Type B pancreatic cell (in vitro differentiated cells): ENCODE measurements at regions not wholly inside any gene's neighbourhood (a gene's known extent, or its start where the extent isn't known, plus 50 kb on each side); places are given as distances from the start of the nearest gene placed in this dataset.

Experiments
- DNase-seq: peaks from one replicate; pipeline ENCODE4 v3.0.0; 2021; ENCODE audit warnings: mixed read lengths; ENCODE audit not compliant: unreplicated experiment; ENCODE audit errors: extremely low spot score
- H3K27ac Mint-ChIP-seq: 2 replicates; pipeline ENCODE4 v1.8.0; 2021; ENCODE audit warnings: mild to moderate bottlenecking, mixed read lengths
- H3K27me3 Mint-ChIP-seq: 2 replicates; pipeline ENCODE4 v1.8.0; 2021; ENCODE audit warnings: mixed read lengths
- H3K36me3 Mint-ChIP-seq: 2 replicates; pipeline ENCODE4 v1.8.0; 2021; ENCODE audit warnings: mixed read lengths
- H3K4me1 Mint-ChIP-seq: one replicate; pipeline ENCODE4 v1.8.0; 2021; ENCODE audit warnings: mixed read lengths; ENCODE audit not compliant: unreplicated experiment
- H3K4me3 Mint-ChIP-seq: 2 replicates; pipeline ENCODE4 v1.8.0; 2021; ENCODE audit warnings: mild to moderate bottlenecking, mixed read lengths
- H3K9me3 Mint-ChIP-seq: 2 replicates; pipeline ENCODE4 v1.8.0; 2021; ENCODE audit warnings: mixed read lengths
- TF ChIP-seq, protein P1 (sequence below): fragments of 200-600 bp; sonication (generic); conservative IDR thresholded peaks from 2 replicates; pipeline ENCODE4 v1.5.0; 2021; ENCODE audit warnings: antibody characterized with exemption, mild to moderate bottlenecking

DNA sequence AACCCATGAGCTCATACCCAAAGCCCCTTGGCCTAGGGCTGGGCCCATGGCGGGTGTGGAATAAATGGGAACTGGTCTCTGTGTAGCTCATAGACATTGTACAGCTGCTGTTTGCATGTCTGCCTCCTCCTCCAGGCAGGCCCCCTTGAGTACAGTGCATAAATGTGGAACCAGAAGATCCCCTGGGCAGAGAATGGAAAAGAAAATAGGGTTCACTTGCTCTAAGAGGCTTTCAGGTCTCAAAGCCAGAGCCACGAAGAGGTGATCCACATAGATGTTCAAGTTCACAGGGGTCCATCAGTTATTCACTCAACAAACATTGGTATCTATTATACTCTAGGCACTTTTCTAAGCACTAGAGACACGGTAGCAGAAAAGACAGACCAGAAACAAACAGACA, 79.2 kb upstream of the CACNA1A start:
- Mint-ChIP-seq H3K4me1 (no peaks in the 10 kb centered on the region), H3K27me3 (peaks cover 9% of the 10 kb centered on the region), H3K9me3 (no peaks in the 10 kb centered on the region), H3K36me3 (no peaks in the 10 kb centered on the region), H3K27ac (no peak overlapping the region), H3K4me3 (no peak overlapping the region)
- TF ChIP-seq, protein P1, sequence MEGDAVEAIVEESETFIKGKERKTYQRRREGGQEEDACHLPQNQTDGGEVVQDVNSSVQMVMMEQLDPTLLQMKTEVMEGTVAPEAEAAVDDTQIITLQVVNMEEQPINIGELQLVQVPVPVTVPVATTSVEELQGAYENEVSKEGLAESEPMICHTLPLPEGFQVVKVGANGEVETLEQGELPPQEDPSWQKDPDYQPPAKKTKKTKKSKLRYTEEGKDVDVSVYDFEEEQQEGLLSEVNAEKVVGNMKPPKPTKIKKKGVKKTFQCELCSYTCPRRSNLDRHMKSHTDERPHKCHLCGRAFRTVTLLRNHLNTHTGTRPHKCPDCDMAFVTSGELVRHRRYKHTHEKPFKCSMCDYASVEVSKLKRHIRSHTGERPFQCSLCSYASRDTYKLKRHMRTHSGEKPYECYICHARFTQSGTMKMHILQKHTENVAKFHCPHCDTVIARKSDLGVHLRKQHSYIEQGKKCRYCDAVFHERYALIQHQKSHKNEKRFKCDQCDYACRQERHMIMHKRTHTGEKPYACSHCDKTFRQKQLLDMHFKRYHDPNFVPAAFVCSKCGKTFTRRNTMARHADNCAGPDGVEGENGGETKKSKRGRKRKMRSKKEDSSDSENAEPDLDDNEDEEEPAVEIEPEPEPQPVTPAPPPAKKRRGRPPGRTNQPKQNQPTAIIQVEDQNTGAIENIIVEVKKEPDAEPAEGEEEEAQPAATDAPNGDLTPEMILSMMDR: no peak
- DNase-seq: no peak

DNA sequence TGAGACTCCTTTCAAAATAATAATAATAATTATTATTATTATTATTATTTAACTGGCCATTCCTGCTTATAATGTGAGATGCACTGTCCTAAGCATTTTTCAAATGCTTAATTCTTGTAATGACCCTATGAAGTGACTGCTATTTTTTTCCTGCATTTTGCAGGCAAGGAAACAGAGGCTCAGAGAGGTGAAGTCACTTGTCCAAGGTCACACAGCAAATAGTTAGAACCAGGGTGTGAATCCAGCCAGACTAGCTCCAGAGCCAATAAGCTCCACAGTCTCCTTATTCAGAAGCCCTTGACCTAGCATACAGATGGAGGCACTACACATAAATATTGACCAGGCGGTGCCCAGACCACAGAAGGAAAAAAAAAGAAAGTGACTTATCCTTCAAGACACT, 77.5 kb upstream of the CACNA1A start:
- no peaks in the 10 kb centered on the region for H3K36me3 Mint-ChIP-seq
- H3K27me3 Mint-ChIP-seq: peaks cover 9% of the 10 kb centered on the region
- no peaks in the 10 kb centered on the region for H3K4me1 Mint-ChIP-seq
- no peaks in the 10 kb centered on the region for H3K9me3 Mint-ChIP-seq
- TF ChIP-seq, protein P1: no peak
- no peak overlapping the region for H3K27ac Mint-ChIP-seq
- DNase-seq: no peak
- H3K4me3 Mint-ChIP-seq: no peak overlapping the region

DNA sequence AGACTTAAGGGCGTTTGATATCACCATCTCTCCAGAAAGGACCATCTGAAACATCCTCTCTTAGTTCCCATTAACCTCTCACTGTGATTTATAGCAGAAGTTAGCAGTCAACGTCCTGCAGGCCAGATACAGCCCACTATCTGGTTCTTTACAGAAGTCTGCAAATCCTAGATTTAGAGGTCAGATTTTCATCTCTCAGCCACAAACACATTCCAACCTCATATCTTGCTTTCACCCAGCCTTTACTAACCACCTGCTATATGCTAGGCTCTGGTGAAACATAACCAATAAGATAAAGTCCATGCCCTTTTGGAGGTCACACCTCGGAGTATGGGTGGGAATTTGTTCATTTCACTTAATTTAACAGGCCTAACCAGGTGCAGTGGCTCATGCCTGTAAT, 76.8 kb upstream of the CACNA1A start:
- no peak for DNase-seq
- Mint-ChIP-seq H3K27ac (no peak overlapping the region), H3K4me3 (no peak overlapping the region), H3K9me3 (no peaks in the 10 kb centered on the region), H3K4me1 (no peaks in the 10 kb centered on the region), H3K27me3 (peaks cover 9% of the 10 kb centered on the region), H3K36me3 (no peaks in the 10 kb centered on the region)
- TF ChIP-seq, protein P1: no peak

DNA sequence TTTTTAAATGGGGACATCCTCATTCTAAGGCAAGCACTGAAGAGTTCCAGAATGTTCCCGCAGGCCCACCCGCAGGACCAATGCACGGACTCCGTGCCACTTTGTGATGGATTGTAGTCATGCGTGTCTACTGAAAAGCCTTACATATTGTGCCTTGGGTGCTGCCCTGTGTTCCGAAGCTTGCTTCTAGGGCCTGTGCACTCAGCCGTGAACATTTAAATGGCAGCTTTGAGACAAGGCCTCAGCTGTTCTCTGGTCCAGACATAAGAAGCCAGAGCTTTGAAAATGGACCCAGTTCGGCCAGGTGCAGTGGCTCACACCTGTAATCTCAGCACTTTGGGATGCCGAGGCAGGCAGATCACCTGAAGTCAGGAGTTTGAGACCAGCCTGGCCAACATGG, 75.3 kb upstream of the CACNA1A start:
- Mint-ChIP-seq H3K27me3 (peaks cover 7% of the 10 kb centered on the region), H3K4me1 (no peaks in the 10 kb centered on the region), H3K9me3 (peaks cover 2% of the 10 kb centered on the region), H3K27ac (no peak overlapping the region), H3K4me3 (no peak overlapping the region), H3K36me3 (no peaks in the 10 kb centered on the region)
- TF ChIP-seq, protein P1: no peak
- DNase-seq: no peak

DNA sequence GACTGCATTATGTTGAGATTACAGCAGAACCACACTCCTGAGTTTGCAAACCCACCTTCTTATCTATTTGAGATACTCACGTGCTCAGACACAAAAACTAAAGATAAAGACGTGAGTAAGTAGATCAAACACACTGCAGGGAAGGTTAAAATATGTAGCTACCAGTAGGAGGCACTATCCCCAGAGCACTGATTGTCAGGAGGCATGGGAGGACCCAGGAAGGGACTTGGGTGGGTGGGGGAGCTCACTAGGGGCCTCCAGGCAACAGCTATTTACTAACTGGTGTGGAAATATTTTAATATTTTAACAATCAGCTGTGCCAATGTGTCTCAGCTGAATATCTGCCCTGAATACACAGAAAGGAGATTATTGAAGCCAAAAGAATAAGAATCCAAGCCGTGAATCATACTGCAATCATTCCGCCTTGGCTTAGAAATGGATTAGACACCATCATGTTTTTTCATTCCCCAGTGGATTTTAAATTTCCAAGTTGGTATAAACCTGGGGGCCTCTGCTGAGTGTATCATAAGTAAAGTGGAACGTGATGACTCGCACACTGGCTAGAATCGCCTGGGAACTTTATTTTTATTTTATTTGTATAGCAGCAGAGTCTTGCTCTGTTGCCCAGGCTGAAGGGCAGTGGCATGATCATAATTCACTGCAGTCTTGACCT, 73.2 kb upstream of the CACNA1A start:
- Mint-ChIP-seq H3K4me3 (no peak overlapping the region), H3K9me3 (peaks cover 9% of the 10 kb centered on the region), H3K4me1 (no peaks in the 10 kb centered on the region), H3K27me3 (peaks cover 8% of the 10 kb centered on the region), H3K36me3 (no peaks in the 10 kb centered on the region), H3K27ac (no peak overlapping the region)
- TF ChIP-seq, protein P1: no peak
- DNase-seq: no peak

DNA sequence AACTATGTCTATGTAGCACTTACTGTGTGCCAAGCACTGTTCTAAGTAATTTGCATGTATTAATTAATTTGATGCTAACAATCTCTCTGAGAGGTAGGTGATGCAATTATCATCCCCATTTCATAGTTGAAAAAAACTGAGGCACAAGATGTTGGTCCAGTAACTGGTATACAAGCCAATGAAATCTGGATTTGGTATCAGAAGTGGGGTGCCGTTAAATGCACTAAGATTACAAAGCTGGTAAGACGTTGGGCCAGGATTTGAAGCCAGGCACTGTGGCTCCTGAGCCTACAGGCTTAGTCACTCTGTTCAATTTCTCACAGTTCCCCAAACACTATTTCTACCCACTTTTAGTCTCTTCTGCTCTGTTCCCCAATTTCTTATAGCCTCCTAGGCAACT, 70.4 kb upstream of the CACNA1A start:
- no peak for DNase-seq
- H3K9me3 Mint-ChIP-seq: peaks cover 9% of the 10 kb centered on the region
- peaks cover 13% of the 10 kb centered on the region for H3K27me3 Mint-ChIP-seq
- no peak overlapping the region for H3K27ac Mint-ChIP-seq
- TF ChIP-seq, protein P1: no peak
- no peak overlapping the region for H3K4me3 Mint-ChIP-seq
- no peaks in the 10 kb centered on the region for H3K36me3 Mint-ChIP-seq
- no peaks in the 10 kb centered on the region for H3K4me1 Mint-ChIP-seq
